ENCODE measurements at regions not wholly inside any gene's neighbourhood (a gene's known extent, or its start where the extent isn't known, plus 50 kb on each side); places are given as distances from the start of the nearest gene placed in this dataset.

DNA sequence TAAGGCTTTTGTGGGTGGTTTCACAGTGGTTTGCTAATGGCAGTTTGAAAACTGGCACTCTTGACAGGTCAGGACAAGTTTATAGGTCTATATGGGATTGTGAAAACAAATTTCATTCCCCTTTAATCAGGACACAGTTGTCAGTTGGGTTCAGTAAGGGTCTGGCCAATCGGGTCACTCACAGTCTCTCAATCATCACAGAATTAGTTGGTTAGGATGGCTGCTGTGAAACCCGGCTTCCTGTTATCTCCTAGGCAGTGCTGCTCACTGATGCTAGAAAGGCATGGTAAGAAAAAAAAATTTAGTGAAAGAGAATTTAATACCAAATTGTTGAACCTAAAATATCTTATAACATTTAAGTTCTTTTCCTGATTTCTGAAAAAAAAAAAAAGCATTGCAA, 1730.1 kb downstream of the EFNB2 start:
- Histone ChIP-seq H4K20me1 (ENCODE audit: insufficient read depth, low read depth, low read length) (no peaks in the 10 kb centered on the region), H3K9ac (ENCODE audit: low read length) (no peak overlapping the region), H3K4me2 (ENCODE audit: low read depth, low read length, poor library complexity, severe bottlenecking) (no peak overlapping the region), H3K79me2 (ENCODE audit: low read length) (no peaks in the 10 kb centered on the region), H3K4me1 (ENCODE audit: low read length) (no peaks in the 10 kb centered on the region), H3K27me3 (ENCODE audit: low read length) (no peaks in the 10 kb centered on the region), H3K9me2 (replicated peaks; ENCODE audit: insufficient read depth, low read length) (no peaks in the 10 kb centered on the region), H3K9me3 (ENCODE audit: low read length) (peaks cover 19% of the 10 kb centered on the region), H3K36me3 (ENCODE audit: insufficient read depth, low read length) (no peaks in the 10 kb centered on the region), H3K27ac (ENCODE audit: low read length) (no peak overlapping the region), H3K4me3 (ENCODE audit: low read length) (no peak overlapping the region), H2AFZ (ENCODE audit: low read length) (no peak overlapping the region)
- DNase-seq, result no peak

- H4K20me1 ChIP-seq (ENCODE audit: insufficient read depth, low read depth, low read length), result no peaks in the 10 kb centered on the region
- no peak for DNase-seq
- H3K9me3 ChIP-seq (ENCODE audit: low read length), result peaks cover 17% of the 10 kb centered on the region; the same call in 1 of the 2 replicates
- H2AFZ ChIP-seq (ENCODE audit: low read length), result no peak overlapping the region
- no peaks in the 10 kb centered on the region for H3K27me3 ChIP-seq (ENCODE audit: low read length)
- H3K79me2 ChIP-seq (ENCODE audit: low read length), result no peaks in the 10 kb centered on the region
- no peak overlapping the region for H3K4me2 ChIP-seq (ENCODE audit: low read depth, low read length, poor library complexity, severe bottlenecking)
- H3K9me2 ChIP-seq (replicated peaks; ENCODE audit: insufficient read depth, low read length), result no peaks in the 10 kb centered on the region
- H3K9ac ChIP-seq (ENCODE audit: low read length), result no peak overlapping the region
- H3K27ac ChIP-seq (ENCODE audit: low read length), result no peak overlapping the region
- no peaks in the 10 kb centered on the region for H3K4me1 ChIP-seq (ENCODE audit: low read length)
- H3K36me3 ChIP-seq (ENCODE audit: insufficient read depth, low read length), result no peaks in the 10 kb centered on the region
- no peak overlapping the region for H3K4me3 ChIP-seq (ENCODE audit: low read length)
Measured at GRCh38 chr13:104799152-104799551, 1732.9 kb upstream of the SLC10A2 start.

GRCh38 chr13:104798486-104798885, 1732.3 kb upstream of the SLC10A2 start:
- DNase-seq, result no peak
- Histone ChIP-seq H3K9me2 (replicated peaks; ENCODE audit: insufficient read depth, low read length) (no peaks in the 10 kb centered on the region), H3K9me3 (ENCODE audit: low read length) (peaks cover 17% of the 10 kb centered on the region; the same call in 1 of the 2 replicates), H3K4me3 (ENCODE audit: low read length) (no peak overlapping the region), H4K20me1 (ENCODE audit: insufficient read depth, low read depth, low read length) (no peaks in the 10 kb centered on the region), H3K79me2 (ENCODE audit: low read length) (no peaks in the 10 kb centered on the region), H3K36me3 (ENCODE audit: insufficient read depth, low read length) (no peaks in the 10 kb centered on the region), H3K9ac (ENCODE audit: low read length) (no peak overlapping the region), H3K4me1 (ENCODE audit: low read length) (no peaks in the 10 kb centered on the region), H3K27ac (ENCODE audit: low read length) (no peak overlapping the region), H2AFZ (ENCODE audit: low read length) (no peak overlapping the region), H3K27me3 (ENCODE audit: low read length) (no peaks in the 10 kb centered on the region), H3K4me2 (ENCODE audit: low read depth, low read length, poor library complexity, severe bottlenecking) (no peak overlapping the region)

DNA sequence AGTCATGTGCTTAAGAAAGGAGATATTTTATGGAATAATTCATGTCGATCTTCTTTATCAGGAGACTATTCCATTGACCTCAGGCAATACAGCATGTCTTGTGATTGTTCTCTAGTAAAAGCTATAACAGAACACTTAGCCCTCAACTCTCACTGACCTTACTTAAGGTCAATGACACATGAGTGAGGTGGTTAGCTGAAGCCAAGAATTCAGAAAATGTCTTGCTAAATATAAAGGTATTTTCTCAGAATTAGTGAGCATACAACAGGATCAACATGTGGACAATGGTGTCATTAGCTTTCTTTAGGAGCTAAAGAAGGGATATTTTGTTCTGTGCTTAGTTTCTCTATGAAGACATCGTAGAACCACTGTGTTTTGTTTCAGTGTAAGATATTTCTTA, 1730.4 kb upstream of the SLC10A2 start:
- Histone ChIP-seq H3K9ac (ENCODE audit: low read length) (no peak overlapping the region), H3K9me2 (replicated peaks; ENCODE audit: insufficient read depth, low read length) (no peaks in the 10 kb centered on the region), H3K27me3 (ENCODE audit: low read length) (no peaks in the 10 kb centered on the region), H3K9me3 (ENCODE audit: low read length) (peaks cover 12% of the 10 kb centered on the region; the same call in 1 of the 2 replicates), H3K27ac (ENCODE audit: low read length) (no peak overlapping the region), H3K4me3 (ENCODE audit: low read length) (no peak overlapping the region), H4K20me1 (ENCODE audit: insufficient read depth, low read depth, low read length) (no peaks in the 10 kb centered on the region), H2AFZ (ENCODE audit: low read length) (no peak overlapping the region), H3K36me3 (ENCODE audit: insufficient read depth, low read length) (no peaks in the 10 kb centered on the region), H3K79me2 (ENCODE audit: low read length) (no peaks in the 10 kb centered on the region), H3K4me2 (ENCODE audit: low read depth, low read length, poor library complexity, severe bottlenecking) (no peak overlapping the region), H3K4me1 (ENCODE audit: low read length) (no peaks in the 10 kb centered on the region)
- DNase-seq, result no peak

GRCh38 chr13:104785952-104786351, 1719.7 kb upstream of the SLC10A2 start:
- Histone ChIP-seq H3K79me2 (ENCODE audit: low read length) (no peaks in the 10 kb centered on the region), H3K9me3 (ENCODE audit: low read length) (peaks cover 17% of the 10 kb centered on the region; the same call in 1 of the 2 replicates), H3K4me1 (ENCODE audit: low read length) (no peaks in the 10 kb centered on the region), H3K36me3 (ENCODE audit: insufficient read depth, low read length) (no peaks in the 10 kb centered on the region), H3K27ac (ENCODE audit: low read length) (no peak overlapping the region), H3K9me2 (replicated peaks; ENCODE audit: insufficient read depth, low read length) (no peaks in the 10 kb centered on the region), H3K4me2 (ENCODE audit: low read depth, low read length, poor library complexity, severe bottlenecking) (no peak overlapping the region), H2AFZ (ENCODE audit: low read length) (no peak overlapping the region), H3K4me3 (ENCODE audit: low read length) (no peak overlapping the region), H3K27me3 (ENCODE audit: low read length) (no peaks in the 10 kb centered on the region), H3K9ac (ENCODE audit: low read length) (no peak overlapping the region), H4K20me1 (ENCODE audit: insufficient read depth, low read depth, low read length) (no peaks in the 10 kb centered on the region)
- no peak for DNase-seq

GRCh38 chr13:104784891-104785290, 1718.7 kb upstream of the SLC10A2 start:
- Histone ChIP-seq H3K79me2 (ENCODE audit: low read length) (no peaks in the 10 kb centered on the region), H3K4me3 (ENCODE audit: low read length) (no peak overlapping the region)

DNA sequence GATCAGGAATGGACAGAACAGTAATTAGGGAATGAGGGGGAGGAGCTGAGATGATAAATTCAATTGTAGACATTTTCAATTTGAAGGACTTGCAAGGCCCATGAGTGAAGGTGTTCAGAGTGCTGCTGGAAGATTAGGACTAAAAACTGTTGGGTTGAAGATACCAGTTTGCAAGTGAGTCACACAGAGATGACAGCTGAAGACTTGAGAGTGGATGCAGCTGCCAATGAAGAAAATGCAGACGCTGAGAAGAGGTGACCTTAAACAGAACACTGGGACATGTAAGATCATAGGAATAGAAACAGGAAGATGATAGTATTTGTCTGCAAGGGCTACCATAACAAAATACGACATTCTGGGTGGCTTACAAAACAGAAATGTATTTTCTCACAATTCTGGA, 1716.5 kb upstream of the SLC10A2 start:
- Histone ChIP-seq H3K9ac (ENCODE audit: low read length) (no peak overlapping the region), H3K27ac (ENCODE audit: low read length) (no peak overlapping the region), H4K20me1 (ENCODE audit: insufficient read depth, low read depth, low read length) (no peaks in the 10 kb centered on the region), H3K36me3 (ENCODE audit: insufficient read depth, low read length) (no peaks in the 10 kb centered on the region), H3K4me2 (ENCODE audit: low read depth, low read length, poor library complexity, severe bottlenecking) (no peak overlapping the region), H3K9me2 (replicated peaks; ENCODE audit: insufficient read depth, low read length) (no peaks in the 10 kb centered on the region), H3K79me2 (ENCODE audit: low read length) (no peaks in the 10 kb centered on the region), H3K4me1 (ENCODE audit: low read length) (no peaks in the 10 kb centered on the region), H3K4me3 (ENCODE audit: low read length) (no peak overlapping the region), H3K27me3 (ENCODE audit: low read length) (no peaks in the 10 kb centered on the region), H2AFZ (ENCODE audit: low read length) (no peak overlapping the region), H3K9me3 (ENCODE audit: low read length) (peaks cover 6% of the 10 kb centered on the region; the same call in 1 of the 2 replicates)
- DNase-seq, result no peak

More at GRCh38 chr13:104784891-104785290, 1718.7 kb upstream of the SLC10A2 start:
- Histone ChIP-seq H3K27me3 (ENCODE audit: low read length) (no peaks in the 10 kb centered on the region), H3K9me2 (replicated peaks; ENCODE audit: insufficient read depth, low read length) (no peaks in the 10 kb centered on the region), H4K20me1 (ENCODE audit: insufficient read depth, low read depth, low read length) (no peaks in the 10 kb centered on the region), H3K9ac (ENCODE audit: low read length) (no peak overlapping the region), H3K27ac (ENCODE audit: low read length) (no peak overlapping the region), H3K9me3 (ENCODE audit: low read length) (peaks cover 14% of the 10 kb centered on the region; the same call in 1 of the 2 replicates), H3K36me3 (ENCODE audit: insufficient read depth, low read length) (no peaks in the 10 kb centered on the region), H3K4me1 (ENCODE audit: low read length) (no peaks in the 10 kb centered on the region), H2AFZ (ENCODE audit: low read length) (no peak overlapping the region), H3K4me2 (ENCODE audit: low read depth, low read length, poor library complexity, severe bottlenecking) (no peak overlapping the region)
- DNase-seq, result no peak

DNA sequence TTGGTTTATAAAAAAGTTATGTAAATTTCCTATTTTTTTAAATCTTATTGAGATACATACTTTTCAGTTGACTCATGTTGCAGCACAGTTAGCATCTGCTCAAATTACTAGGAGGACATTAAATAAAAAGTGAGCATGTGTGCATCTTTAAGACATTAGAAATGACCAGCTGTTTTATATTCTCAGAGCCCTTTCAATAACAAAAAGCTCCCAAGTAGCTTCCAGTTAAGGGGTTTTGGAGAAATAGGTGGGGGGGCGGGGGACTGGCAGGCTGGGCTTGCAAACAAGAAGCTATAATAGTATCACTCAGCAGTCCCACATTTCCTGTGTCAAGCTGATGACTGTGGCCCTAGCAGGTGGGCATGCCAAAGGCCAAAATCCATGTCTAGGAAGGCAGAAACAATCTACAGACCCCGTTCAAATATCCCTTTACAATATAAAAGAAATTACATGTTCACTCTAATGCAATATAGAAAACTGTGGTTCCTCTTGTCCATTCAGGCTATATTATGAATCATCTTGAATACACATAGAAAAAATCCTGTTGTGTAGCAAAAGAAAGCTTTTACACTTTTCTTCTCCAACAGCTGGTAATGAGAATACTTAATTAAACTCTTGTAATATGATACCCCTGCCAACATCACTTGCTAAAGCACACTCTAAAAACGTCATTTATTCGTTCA, 1713.2 kb upstream of the SLC10A2 start:
- Histone ChIP-seq H3K4me2 (ENCODE audit: low read depth, low read length, poor library complexity, severe bottlenecking) (no peak overlapping the region), H3K27ac (ENCODE audit: low read length) (no peak overlapping the region), H3K9ac (ENCODE audit: low read length) (no peak overlapping the region), H3K27me3 (ENCODE audit: low read length) (no peaks in the 10 kb centered on the region), H3K9me3 (ENCODE audit: low read length) (peaks cover 2% of the 10 kb centered on the region; the same call in 1 of the 2 replicates), H3K9me2 (replicated peaks; ENCODE audit: insufficient read depth, low read length) (no peaks in the 10 kb centered on the region), H3K36me3 (ENCODE audit: insufficient read depth, low read length) (no peaks in the 10 kb centered on the region), H2AFZ (ENCODE audit: low read length) (no peak overlapping the region), H3K79me2 (ENCODE audit: low read length) (no peaks in the 10 kb centered on the region), H3K4me1 (ENCODE audit: low read length) (no peaks in the 10 kb centered on the region), H4K20me1 (ENCODE audit: insufficient read depth, low read depth, low read length) (no peaks in the 10 kb centered on the region), H3K4me3 (ENCODE audit: low read length) (no peak overlapping the region)
- no peak for DNase-seq
